Suppressor macrophage treated with lipopolysaccharide for 4 hours (primary cell): ENCODE measurements at regions not wholly inside any gene's neighbourhood (a gene's known extent, or its start where the extent isn't known, plus 50 kb on each side); places are given as distances from the start of the nearest gene placed in this dataset.

ENCODE experiments used
- DNase-seq: peaks from one replicate; pipeline ENCODE4 v3.0.0-alpha.2; 2020

DNA sequence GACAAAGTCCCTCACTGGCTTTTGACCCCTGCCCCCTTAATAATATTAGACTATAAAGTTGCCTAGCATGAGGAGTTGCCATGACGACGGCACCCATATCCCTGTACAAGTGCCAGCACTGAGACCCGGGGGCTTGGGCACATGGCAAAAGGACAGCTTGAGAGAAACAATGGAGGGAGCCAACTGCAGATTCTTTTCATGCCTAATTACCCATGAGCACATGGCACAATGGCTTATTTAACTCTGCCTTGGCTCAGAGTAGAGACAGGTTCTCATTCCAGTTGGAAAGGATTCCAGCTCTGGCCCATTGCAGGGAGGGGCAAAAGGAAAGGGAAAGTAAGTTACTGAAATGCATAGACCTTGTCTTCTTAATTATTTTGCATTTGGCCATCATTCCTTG lies 261.2 kb upstream of the UBASH3B start:
- no peak for DNase-seq

DNA sequence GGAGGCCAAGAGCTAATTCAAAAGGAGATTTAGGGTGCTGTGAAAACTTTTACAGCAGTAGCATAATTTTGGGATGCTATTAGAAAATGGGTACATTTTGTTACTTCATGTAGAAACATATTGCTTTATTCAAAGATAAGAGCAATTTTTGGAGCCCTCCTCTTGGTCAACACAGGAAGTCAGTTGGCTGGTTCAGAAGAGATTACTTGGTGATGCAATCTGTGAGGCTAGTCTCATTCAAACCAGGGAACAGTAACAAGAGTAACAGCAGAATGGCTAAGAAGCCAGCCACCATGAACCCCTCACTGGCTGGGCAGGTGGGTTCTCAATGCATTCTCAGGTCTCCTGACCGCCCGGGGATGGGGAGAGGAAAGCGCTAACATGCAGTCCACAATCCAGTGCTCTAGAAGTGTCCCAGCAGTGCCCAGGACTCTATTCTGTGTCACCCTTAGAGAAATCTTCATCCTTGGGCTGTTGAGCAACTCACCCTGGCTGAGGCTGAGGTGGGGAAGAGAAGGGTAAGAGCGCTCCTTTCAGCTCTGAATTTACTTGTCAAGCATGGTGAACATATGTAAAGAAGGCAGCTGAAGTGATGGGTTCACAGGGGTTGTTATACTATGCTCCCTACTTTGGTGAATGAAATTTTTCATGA lies 262.2 kb upstream of the UBASH3B start:
- DNase-seq: peak; percentile 8

DNA sequence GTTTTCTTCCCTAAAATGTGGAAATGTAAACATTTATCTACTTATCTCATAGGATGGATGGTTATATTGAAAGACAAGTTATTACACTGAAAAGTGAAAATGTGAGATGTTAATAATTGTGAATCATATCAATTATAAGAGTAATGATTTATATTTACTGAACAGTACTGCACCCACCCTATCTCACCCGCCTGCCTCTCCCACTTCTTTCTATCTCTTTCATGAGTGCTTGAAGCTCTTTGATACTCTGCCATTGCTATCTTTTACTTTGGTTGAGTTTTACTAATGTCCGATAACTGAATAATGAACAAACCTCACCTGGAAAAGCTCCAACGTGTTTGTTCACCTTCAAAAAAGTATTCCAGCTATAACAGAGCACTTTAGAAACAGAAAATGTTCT lies 263.0 kb upstream of the UBASH3B start:
- no peak for DNase-seq

DNA sequence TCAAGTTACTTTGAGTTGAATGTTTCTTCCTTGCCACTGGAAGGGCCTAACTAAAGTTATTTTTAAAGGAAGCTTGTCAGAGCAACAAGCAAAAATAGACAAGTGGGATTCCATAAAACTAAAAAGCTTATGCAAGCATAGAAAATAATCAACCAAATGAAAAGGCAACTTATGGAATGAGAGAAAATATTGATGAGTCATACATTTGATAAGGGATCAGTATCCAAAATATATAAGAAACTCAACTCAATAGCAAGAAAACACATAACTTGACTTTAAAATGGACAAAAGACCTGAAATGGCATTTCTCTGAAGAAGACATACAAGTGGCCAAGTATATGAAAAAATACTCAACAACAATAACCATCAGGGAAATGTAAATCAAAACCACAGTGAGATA lies 264.5 kb upstream of the UBASH3B start:
- DNase-seq: no peak

DNA sequence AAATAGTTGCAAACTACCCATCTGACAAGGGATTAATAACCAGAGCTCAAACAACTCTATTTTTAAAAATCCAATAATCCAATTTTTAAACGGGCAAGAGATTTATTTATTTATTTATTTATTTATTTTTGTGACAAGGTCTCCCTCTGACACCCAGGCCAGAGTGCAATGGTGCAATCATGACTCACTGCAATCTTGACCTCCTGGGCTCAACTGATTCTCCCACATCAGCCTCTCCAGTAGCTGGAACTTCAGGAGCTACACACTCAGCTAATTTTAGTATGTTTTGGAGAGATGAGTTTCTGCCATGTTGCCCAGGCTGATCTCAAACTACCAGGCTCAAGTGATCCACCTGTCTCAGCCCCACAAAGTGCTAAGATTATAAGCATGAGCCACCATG lies 267.2 kb upstream of the BLID start:
- DNase-seq: no peak

DNA sequence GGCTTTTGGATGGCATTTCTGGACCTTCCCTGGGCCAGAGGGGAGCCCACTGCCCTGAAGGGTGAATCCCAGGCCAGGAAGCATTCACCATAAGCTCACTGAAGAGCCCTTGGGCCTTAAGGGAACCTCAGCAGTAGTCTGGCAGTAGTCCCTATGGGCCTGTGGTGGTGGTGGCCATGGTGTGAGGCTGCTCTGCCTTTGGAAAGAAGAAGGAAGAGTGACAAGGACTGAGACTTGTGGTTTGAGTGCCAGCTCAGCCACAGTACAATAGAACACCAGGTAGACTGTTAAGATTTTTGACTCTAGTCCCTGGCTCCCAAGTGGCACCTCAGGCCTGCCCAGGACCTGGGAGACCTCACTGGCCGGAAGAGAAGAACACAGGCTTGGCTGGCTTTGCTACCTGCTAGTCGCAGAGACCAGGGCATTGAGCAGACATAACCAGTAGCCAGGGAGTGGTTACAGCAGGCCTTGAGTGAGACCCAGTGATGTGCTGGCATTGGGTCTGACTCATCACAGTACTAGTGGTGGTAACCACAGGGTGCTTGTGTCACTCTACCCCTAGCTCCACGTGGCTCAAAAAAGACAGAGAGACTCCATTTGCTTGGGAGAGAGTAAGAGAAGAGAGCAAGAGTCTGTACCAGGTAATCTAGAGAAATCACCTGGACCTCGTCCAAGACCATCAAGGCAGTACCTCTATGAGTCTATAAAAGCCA lies 259.8 kb upstream of the BLID start:
- peak; percentile 6 for DNase-seq

DNA sequence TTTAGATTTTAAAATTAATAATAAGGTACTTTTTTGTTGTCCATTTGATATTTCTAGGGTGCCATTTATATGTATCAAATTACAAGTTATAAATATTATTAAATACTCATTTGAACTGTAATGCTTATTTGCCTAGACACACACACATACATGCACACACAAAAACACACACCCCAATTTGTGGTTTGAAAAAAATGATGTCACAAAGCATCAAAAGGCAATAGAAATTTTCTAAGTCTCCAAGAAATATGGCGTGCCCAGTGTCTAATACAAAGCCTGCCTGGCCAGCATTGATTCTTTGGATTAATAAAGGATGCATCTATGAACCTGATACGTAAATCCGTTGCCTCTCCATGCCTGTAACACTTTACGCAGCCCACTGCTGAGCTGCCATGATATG lies 252.8 kb upstream of the BLID start:
- DNase-seq: no peak

DNA sequence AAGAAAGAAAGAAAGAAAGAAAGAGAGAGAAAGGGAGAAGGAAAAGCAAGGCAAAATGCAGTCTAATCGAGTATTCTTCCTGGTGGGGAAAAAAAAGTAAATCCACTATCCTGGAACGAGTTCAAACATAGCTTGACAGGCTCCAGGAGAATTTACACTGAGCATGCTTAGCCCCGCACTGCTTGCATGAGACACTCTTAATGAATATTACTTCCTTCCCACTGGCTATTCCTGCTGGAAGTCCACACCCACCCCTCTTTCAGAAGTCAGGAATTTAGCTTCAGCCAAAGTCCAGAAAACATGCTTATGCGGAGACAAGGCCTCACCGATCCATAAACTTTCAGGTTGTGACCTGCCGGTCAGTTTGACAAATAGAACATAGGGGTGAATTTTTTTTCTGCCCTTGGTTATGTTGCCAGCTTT lies 251.8 kb upstream of the BLID start:
- no peak for DNase-seq

DNA sequence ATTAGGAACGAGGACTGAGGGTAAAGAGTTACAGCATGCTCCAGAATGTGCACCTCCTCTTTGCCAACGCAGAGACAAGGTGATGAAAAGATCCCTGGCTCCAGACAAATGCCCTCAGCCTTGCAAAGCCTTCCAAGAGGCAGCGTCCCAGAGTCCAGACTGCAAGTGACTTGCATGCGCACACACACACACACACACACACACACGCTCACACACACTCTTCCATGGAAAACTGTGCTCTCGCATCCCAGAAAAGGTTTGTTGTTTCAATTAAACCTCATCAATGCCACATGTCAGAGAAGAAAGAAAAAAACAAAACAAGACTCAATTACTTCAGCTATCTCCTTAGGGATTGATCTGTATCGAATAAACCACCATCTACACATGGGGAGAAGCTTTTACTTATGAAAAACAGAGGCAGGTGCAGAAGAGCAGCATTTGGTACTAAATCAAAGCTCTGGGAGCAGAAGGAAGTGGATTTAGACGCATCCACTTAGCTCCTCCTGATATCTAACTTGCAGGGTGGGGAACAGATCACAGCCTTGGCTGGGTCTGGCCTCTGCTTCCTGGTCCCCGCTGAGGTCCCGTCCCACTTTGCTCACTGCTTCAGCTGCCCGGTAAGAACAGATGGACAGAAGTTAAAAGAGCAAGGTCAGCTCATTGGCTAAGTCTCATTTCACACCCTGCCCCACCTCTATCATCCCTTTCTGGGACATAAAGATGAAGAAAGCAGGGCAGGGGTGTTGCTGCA lies 249.8 kb upstream of the BLID start:
- no peak for DNase-seq

DNA sequence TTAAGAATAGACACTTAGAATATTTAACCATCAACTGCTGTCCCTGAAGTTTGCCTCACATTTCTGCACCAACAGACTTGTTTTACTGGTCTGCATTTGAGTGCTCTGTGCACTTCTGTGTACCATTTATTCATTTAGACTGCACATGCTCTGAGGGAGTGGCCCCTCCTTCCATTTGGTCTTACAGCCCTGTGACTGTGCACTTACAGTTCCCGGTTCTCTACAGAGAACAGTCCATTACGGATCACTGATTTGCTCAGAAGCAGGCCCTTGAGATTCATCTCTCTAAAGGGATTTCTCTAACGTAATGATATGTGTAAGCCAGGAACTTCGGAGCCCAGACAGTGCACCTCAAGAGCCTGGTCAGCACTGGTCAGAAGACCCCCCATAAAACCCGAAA lies 247.3 kb upstream of the BLID start:
- DNase-seq: no peak

DNA sequence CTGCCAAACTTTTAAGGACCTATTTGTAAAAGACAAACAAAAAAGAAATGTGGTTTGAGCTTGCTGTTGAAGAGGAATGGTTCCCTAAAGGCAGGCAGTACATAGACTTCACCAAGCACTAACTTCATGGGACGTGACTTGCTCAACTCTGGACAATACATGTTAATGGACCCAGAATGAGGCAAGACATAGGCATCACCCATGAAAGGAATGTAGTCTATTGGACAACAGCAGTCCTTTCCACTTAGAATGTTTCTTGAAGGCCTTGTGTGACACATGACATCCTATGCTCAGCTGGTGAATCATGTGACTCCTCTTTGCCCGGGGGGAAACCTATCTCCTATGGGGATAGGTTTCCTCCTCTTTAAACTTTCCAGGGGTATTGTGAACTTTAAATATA lies 246.4 kb upstream of the BLID start:
- no peak for DNase-seq

DNA sequence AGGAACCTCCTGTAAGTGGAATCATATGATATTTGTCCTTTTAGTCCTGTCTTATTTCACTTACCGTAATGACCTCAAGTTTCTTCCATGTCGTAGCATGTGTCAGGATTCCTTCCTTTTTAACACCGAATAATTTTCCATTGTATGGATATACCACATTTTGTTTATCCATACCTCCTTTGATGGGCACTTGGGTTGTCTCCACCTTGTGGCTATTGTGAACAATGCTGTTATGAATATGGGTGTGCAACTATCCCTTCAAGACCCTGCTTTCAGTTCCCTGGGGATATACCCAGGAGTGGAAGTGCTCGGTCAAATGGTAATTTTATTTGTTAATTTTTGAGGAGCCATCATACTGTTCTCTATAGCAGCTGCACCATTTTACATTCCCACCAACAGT lies 244.9 kb upstream of the BLID start:
- no peak for DNase-seq

DNA sequence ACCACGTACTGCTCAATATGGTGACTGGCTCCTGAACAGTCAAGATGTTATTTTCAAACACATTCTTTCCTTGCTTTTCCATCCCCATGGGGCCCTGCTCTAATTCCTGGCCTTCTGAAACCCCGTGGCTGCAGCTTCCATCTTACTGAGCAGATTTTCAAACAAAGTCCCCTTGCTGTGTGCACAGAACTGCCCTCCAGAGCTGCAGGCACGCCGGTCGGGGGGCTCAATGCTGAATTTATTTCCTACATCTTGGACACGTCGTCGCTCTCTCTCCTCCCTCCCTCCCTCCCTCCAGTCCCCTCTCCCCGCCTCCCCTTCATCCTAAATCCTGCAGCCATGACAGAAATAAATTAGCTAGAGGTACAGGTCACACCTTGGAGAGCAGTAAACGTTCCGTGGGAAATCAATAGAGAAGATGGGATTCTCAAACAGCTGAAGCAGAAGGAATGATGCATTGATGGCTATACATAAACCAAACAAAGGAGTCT lies 243.1 kb upstream of the BLID start:
- DNase-seq: no peak

DNA sequence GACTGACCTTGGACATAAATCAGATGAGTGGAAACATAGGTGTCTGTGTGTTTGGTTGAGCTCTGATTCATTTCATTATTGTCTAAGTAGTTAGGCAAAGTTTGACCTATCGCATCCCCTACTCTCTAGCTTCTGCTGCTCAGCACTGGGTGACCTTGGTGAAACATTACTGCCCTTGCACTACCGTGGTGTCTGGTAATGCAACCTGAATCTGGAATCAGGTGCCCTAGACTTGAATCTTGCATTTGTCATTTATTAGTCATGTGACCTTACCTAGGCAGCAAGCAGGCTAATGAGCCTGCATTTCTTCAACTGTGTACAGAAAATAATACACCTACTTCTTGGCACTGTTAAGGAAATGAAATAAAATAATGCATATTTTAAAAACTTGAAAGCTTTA lies 242.3 kb upstream of the BLID start:
- DNase-seq: no peak

DNA sequence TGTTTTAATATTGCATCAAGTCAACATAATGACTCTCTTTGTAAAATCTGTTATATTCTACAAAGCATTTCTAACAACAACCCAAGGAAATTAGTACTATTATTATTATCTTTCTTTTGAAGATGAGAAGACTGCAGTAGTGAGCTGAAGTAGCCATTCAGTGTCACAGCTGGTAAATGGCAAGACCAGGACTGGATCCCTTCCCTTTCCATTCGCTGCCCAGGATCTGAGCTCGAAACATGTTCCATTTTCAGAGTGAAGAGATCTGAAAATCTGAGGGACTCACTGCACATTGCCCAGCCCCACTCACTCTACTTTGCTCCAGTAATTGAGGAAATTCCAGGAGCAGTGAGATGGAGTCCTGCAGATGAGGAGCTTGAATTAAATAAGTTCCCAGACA lies 240.0 kb upstream of the BLID start:
- DNase-seq: no peak

DNA sequence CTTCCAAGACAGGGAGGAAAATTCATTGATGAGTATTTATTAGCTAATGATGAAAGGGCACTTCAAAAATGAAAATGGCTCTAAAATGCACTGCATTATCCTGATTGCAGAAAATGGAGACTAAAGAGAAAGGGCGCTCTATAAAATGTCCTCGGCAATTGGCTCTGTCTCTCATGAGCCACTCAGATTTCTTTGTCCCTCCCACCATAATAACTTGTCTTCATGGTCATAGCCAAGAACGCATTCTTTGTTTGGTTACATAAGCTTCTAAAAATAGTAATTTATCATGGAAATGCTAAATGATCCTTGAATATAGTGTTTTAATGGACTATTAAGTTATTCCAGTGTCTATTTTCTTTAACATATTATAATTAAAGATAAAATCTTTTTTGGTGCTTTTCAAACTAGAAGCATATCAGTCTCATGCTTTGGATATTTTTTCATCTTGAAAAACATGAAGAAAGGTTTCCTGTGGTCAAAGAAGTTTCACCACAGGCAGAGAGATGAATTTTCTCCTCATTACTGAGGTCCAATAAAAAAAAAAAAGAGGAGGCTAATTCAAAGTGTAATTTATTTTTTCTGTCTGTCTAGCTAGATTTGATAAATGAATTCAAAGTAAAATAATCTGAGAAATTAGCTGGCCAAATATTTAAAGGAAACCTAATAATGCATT lies 238.1 kb upstream of the BLID start:
- no peak for DNase-seq

DNA sequence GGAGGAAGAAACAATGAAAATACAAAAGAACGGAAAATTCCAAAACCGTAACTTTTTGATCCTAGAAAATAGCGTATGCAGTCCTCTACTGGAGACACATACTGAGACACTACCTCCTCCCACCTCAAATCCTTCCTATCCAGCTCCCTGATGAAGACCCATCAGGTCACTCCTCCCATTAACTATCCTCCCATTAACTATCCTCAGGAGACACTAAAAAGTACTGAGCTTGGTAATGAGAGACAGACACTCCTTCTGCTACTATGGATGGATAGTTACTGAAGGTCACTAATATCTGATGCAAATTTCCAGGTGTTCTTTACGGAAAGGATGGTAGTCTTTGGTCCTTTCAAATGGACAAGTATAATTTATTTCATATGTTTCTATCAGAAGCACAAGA lies 237.5 kb upstream of the BLID start:
- no peak for DNase-seq

DNA sequence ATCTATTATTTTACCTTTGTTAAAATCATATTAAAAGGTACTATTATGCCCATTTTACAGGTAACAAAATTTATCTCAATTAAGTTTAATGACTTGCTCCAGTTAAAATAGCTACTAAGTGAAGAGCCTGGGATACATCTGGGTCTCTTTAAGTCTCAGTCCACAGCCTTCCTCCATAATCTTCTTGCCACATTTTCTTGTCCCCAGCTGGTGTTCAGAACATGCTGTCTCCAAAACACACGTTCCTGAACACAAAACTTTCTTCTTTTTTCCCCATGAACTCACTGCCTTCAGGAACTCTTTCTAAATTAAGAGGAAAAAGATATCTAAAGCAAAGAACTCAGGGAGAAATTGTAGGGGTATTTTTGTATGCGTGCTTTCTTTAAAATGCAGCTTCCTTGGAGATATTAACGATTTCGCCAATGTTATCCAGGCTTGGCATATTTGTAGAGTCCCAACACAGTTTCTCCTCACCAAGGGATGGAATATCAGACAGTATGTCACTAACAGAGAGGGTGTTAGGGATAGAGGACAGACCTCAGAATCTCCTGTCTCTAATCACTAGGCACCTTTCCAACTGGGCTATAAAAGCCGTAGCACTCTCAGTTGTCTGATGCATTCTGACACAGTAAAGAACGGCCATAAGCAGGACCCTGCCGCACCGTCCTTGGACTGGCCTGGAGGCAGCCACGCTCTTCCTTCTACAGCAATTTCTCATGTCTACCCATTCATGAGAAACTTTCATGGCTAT lies 232.8 kb upstream of the BLID start:
- no peak for DNase-seq

DNA sequence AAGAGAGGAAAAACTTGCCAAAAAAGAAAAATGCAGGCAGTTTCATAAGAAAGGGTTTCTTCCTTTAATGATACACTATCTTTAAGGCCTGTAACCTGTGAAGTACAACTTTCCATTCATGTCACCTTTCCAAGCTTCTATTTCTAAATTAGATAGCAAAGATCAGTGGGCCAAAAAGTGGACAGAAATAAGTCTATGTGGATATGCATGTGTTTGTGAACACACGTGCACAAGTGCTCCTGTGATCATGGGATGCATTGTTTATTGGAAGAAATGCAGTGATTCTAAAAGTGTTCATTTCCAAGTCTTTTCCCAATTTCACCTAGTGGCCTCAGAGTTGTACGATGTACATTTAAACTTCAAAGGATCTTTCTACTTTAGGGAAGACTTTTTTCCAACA lies 230.0 kb upstream of the BLID start:
- no peak for DNase-seq

DNA sequence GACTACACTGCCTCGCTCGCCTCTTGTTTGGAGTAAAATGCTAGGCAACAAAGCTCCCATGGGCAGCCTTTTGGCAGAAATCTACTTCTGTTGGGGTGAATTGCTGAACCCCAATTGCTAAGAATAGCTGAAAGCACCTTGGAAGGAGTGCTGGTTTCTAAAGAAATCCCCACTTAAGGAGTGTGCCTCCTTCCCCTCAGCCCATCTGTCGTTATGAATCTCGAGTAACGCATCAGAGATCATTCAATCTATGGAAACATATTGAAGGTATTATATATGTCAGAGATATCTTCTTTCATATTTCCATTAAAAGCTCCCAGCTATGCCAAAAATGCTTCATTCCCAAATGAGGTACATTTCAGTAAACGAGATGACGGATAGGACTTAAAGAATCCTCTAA lies 229.6 kb upstream of the BLID start:
- DNase-seq: no peak

DNA sequence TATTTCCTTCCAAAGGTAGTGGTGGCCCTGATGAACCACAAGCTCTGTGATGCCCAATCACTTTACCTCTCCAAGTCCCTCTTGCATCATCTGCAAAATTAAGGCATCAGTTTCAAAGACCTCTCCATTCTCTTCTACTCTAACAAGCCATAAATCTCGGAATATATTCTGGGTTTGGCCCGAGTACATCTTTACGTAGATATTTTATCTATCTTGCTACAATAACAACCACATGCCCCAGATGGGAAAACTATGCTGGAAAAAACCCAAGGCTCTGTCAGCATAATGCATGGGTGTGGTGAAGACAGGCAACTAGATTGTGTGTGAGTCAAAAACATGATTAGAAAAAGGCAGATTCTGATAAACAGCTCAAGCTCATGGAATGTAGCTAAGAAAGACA lies 228.2 kb upstream of the BLID start:
- DNase-seq: no peak

DNA sequence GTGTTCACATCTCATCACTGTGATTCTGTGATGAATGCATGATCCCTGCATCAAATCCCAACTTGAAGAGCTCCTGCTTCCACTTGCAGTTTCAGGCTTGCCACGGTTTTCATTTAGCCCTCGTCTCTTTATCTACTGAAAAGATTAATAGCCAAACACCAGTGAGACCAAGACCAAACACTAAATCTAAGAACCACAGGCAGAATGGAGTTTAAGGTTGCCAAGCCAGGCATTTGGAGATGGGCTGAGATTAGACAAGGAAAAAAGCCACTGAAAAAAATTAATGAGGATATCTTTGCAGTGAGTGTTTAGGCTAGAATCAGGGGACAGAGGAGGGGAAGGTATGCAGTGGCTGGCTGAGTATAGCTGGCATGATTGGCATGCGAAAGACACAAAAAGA lies 227.2 kb upstream of the BLID start:
- DNase-seq: no peak
